ENCODE measurements at regions not wholly inside any gene's neighbourhood (a gene's known extent, or its start where the extent isn't known, plus 50 kb on each side); places are given as distances from the start of the nearest gene placed in this dataset.
"Not testable (repeated sequence)": the region's sequence is repeated elsewhere in the genome, so short reads cannot be mapped to it uniquely, and the experiment has no call there.

DNA sequence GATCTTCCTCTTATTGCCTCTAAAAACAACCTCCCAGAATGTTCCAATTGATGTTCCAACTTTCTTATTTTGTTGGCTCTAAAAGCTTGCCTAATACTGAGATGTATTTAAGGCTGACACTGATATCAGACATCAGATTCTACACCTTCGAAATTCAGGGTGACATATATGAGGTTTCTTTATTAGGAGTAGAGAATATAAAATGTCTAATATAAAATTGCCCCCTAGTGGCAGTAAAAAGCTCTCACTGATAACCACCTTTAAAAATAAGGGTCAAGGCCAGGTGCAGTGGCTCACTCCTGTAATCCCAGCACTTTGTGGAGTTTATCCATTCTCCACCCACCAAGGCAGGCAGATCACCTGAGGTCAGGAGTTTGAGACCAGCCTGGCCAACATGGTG, 789.7 kb upstream of the SLC39A10 start:
- no peak overlapping the region for H3K4me3 Mint-ChIP-seq
- no peaks in the 10 kb centered on the region for H3K27me3 Mint-ChIP-seq
- H3K27ac Mint-ChIP-seq, result no peak overlapping the region
- intact Hi-C loops (cut with micrococcal nuclease), result no loop called here
- no peak for DNase-seq
- H3K4me1 Mint-ChIP-seq (ENCODE audit: low read depth), result no peaks in the 10 kb centered on the region
- H3K9me3 Mint-ChIP-seq, result no peaks in the 10 kb centered on the region
- H3K36me3 Mint-ChIP-seq, result no peaks in the 10 kb centered on the region
- POLR2A ChIA-PET, result no interaction called here
- CTCF ChIA-PET, result interaction anchor here (0.6 to 1.2 kb wide), 6 partner anchors 8 to 1645 kb away, joined by 3 read pairs; no protein-coding TSS in a partner anchor

DNA sequence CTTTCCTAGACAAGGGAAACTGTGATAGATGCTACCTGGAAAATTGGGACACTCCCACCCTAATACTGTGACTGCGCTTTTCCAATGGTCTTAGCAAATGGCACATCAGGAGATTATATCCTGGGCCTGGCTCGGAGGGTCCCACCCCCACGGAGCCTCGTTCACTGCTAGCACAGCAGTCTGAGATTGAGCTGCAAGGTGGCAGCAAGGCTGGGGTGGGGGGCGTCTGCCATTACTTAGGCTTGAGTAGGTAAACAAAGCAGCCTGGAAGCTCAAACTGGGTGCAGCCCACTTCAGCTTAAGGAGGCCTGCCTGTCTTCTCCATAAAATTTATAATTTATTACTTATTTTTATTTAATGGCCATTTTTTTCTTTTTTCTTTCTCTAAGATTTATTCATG, 802.1 kb upstream of the SLC39A10 start:
- DNase-seq, result no peak
- ChIA-PET POLR2A (interaction anchor here (0.6 kb wide), 1 partner anchor 1751 kb away, joined by 3 read pairs; no protein-coding TSS in a partner anchor), CTCF (no interaction called here)
- Mint-ChIP-seq H3K9me3 (peaks cover 8% of the 10 kb centered on the region), H3K36me3 (no peaks in the 10 kb centered on the region), H3K4me3 (no peak overlapping the region), H3K4me1 (ENCODE audit: low read depth) (no peaks in the 10 kb centered on the region), H3K27me3 (peaks cover 4% of the 10 kb centered on the region), H3K27ac (no peak overlapping the region)
- intact Hi-C loops (cut with micrococcal nuclease), result no loop called here

- CTCF ChIA-PET, result interaction anchor here (0.6 to 0.8 kb wide), 2 partner anchors 25 to 96 kb away, joined by 3 read pairs; no protein-coding TSS in a partner anchor
- DNase-seq, result no peak
- no peaks in the 10 kb centered on the region for H3K9me3 Mint-ChIP-seq
Observed at GRCh38 chr2:194842871-194843270, 814.2 kb upstream of the SLC39A10 start.

GRCh38 chr2:194834371-194834770, 822.7 kb upstream of the SLC39A10 start:
- DNase-seq, CTCF ChIA-PET, POLR2A ChIA-PET: not testable (repeated sequence)

More at GRCh38 chr2:194842871-194843270, 814.2 kb upstream of the SLC39A10 start:
- no peak overlapping the region for H3K27ac Mint-ChIP-seq
- no peaks in the 10 kb centered on the region for H3K4me1 Mint-ChIP-seq (ENCODE audit: low read depth)
- H3K27me3 Mint-ChIP-seq, result no peaks in the 10 kb centered on the region
- no peak overlapping the region for H3K4me3 Mint-ChIP-seq
- intact Hi-C loops (cut with micrococcal nuclease), result no loop called here
- POLR2A ChIA-PET, result no interaction called here
- no peaks in the 10 kb centered on the region for H3K36me3 Mint-ChIP-seq

DNA sequence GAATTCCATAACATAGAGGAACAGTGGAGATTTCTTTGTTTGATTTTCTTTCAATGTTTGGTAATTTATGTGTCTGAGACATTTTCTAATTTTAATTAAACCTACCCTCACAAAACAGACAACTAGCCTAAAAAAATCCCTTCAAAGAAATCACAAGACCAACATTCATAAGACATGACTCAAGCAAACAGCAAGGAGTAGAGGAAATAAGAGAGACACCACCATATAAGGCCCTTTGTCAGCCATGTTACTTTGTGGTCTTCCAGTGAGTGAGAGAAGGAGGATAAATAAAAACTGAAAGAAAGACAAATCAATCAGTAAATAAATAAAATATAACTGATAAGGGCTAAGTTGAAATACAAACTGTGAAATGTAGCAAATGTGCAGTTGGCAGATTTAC, 830.8 kb upstream of the SLC39A10 start:
- no peak for DNase-seq
- no peak overlapping the region for H3K27ac Mint-ChIP-seq
- intact Hi-C loops (cut with micrococcal nuclease), result no loop called here
- H3K9me3 Mint-ChIP-seq, result no peaks in the 10 kb centered on the region
- no peaks in the 10 kb centered on the region for H3K4me1 Mint-ChIP-seq (ENCODE audit: low read depth)
- CTCF ChIA-PET, result no interaction called here
- POLR2A ChIA-PET, result no interaction called here
- H3K4me3 Mint-ChIP-seq, result no peak overlapping the region
- no peaks in the 10 kb centered on the region for H3K36me3 Mint-ChIP-seq
- H3K27me3 Mint-ChIP-seq, result no peaks in the 10 kb centered on the region

More at GRCh38 chr2:194834371-194834770, 822.7 kb upstream of the SLC39A10 start:
- H3K9me3 Mint-ChIP-seq; H3K27ac Mint-ChIP-seq; H3K4me1 Mint-ChIP-seq (ENCODE audit: low read depth); intact Hi-C loops (cut with micrococcal nuclease); H3K4me3 Mint-ChIP-seq; H3K27me3 Mint-ChIP-seq; H3K36me3 Mint-ChIP-seq: not testable (repeated sequence)

GRCh38 chr2:194824450-194824849, 832.6 kb upstream of the SLC39A10 start:
- ChIA-PET POLR2A (no interaction called here), CTCF (no interaction called here)
- H3K27me3 Mint-ChIP-seq, result no peaks in the 10 kb centered on the region
- intact Hi-C loops (cut with micrococcal nuclease), result no loop called here
- no peak for DNase-seq
- no peaks in the 10 kb centered on the region for H3K4me1 Mint-ChIP-seq (ENCODE audit: low read depth)
- H3K9me3 Mint-ChIP-seq, result no peaks in the 10 kb centered on the region
- no peaks in the 10 kb centered on the region for H3K36me3 Mint-ChIP-seq
- no peak overlapping the region for H3K27ac Mint-ChIP-seq
- no peak overlapping the region for H3K4me3 Mint-ChIP-seq

GRCh38 chr2:194822657-194823056, 834.4 kb upstream of the SLC39A10 start:
- H3K9me3 Mint-ChIP-seq, result no peaks in the 10 kb centered on the region
- intact Hi-C loops (cut with micrococcal nuclease), result no loop called here
- no peak for DNase-seq
- H3K4me3 Mint-ChIP-seq, result no peak overlapping the region
- H3K4me1 Mint-ChIP-seq (ENCODE audit: low read depth), result no peaks in the 10 kb centered on the region
- no peaks in the 10 kb centered on the region for H3K36me3 Mint-ChIP-seq
- ChIA-PET POLR2A (no interaction called here), CTCF (no interaction called here)
- no peaks in the 10 kb centered on the region for H3K27me3 Mint-ChIP-seq
- H3K27ac Mint-ChIP-seq, result no peak overlapping the region

- Mint-ChIP-seq H3K36me3 (no peaks in the 10 kb centered on the region), H3K27me3 (no peaks in the 10 kb centered on the region), H3K27ac (no peak overlapping the region), H3K4me1 (ENCODE audit: low read depth) (no peaks in the 10 kb centered on the region), H3K9me3 (no peaks in the 10 kb centered on the region), H3K4me3 (no peak overlapping the region)
- ChIA-PET POLR2A (no interaction called here), CTCF (no interaction called here)
- intact Hi-C loops (cut with micrococcal nuclease), result no loop called here
- no peak for DNase-seq
Observed at GRCh38 chr2:194822097-194822496, 834.9 kb upstream of the SLC39A10 start.

DNA sequence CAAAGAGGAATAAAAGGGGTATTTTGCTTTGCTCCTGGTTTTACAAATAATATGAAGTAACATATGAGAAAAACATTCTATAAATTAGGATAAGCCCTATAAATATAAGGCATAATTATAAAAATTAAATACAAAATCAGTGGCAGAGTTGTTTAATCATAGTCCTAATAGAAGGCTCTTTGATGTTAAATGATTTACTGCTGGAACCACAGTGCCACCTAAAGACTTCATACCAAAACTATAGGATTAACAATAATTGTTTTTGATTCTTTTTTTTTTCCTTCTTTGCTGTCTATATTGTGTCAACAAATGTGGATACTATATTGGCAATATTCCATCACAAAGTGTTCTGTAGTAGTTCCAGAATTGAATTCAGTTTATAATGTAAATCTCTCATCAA, 837.7 kb upstream of the SLC39A10 start:
- no peak for DNase-seq
- no peaks in the 10 kb centered on the region for H3K27me3 Mint-ChIP-seq
- no peaks in the 10 kb centered on the region for H3K4me1 Mint-ChIP-seq (ENCODE audit: low read depth)
- no peaks in the 10 kb centered on the region for H3K36me3 Mint-ChIP-seq
- H3K4me3 Mint-ChIP-seq, result no peak overlapping the region
- ChIA-PET CTCF (no interaction called here), POLR2A (no interaction called here)
- H3K27ac Mint-ChIP-seq, result no peak overlapping the region
- intact Hi-C loops (cut with micrococcal nuclease), result no loop called here
- no peaks in the 10 kb centered on the region for H3K9me3 Mint-ChIP-seq

DNA sequence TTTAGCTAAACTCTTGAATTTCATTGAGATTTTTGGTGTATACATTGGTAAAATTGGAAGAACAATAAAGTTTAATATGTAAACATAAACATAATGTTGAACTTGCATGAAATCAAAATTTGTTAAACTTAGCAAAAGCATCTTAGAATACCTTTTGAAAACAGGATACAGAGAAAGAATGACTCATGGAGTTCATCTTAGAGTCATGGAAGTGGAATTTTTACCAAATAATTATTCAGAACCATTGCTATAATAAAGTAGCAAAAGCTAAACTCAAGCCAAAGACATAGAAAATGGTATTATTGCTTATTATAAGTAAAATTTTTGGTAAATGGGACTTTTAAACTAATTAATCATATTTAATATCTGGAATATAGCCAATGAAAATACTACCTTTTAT, 841.6 kb upstream of the SLC39A10 start:
- ChIA-PET CTCF (no interaction called here), POLR2A (no interaction called here)
- no peak for DNase-seq
- H3K4me3 Mint-ChIP-seq, result no peak overlapping the region
- H3K4me1 Mint-ChIP-seq (ENCODE audit: low read depth), result no peaks in the 10 kb centered on the region
- H3K9me3 Mint-ChIP-seq, result no peaks in the 10 kb centered on the region
- H3K27ac Mint-ChIP-seq, result no peak overlapping the region
- no peaks in the 10 kb centered on the region for H3K36me3 Mint-ChIP-seq
- intact Hi-C loops (cut with micrococcal nuclease), result no loop called here
- H3K27me3 Mint-ChIP-seq, result no peaks in the 10 kb centered on the region

GRCh38 chr2:194802589-194802988, 854.4 kb upstream of the SLC39A10 start:
- no peak for DNase-seq
- ChIA-PET POLR2A (no interaction called here), CTCF (no interaction called here)
- H3K36me3 Mint-ChIP-seq, result no peaks in the 10 kb centered on the region
- intact Hi-C loops (cut with micrococcal nuclease), result no loop called here
- H3K27ac Mint-ChIP-seq, result no peak overlapping the region
- peaks cover 5% of the 10 kb centered on the region for H3K9me3 Mint-ChIP-seq
- H3K4me1 Mint-ChIP-seq (ENCODE audit: low read depth), result no peaks in the 10 kb centered on the region
- no peaks in the 10 kb centered on the region for H3K27me3 Mint-ChIP-seq
- H3K4me3 Mint-ChIP-seq, result no peak overlapping the region

- H3K4me3 Mint-ChIP-seq; POLR2A ChIA-PET; H3K9me3 Mint-ChIP-seq; DNase-seq; H3K27ac Mint-ChIP-seq; CTCF ChIA-PET; H3K4me1 Mint-ChIP-seq (ENCODE audit: low read depth); H3K36me3 Mint-ChIP-seq; H3K27me3 Mint-ChIP-seq; intact Hi-C loops (cut with micrococcal nuclease): not testable (repeated sequence)
Observed at GRCh38 chr2:194787071-194787470, 870.0 kb upstream of the SLC39A10 start.

DNA sequence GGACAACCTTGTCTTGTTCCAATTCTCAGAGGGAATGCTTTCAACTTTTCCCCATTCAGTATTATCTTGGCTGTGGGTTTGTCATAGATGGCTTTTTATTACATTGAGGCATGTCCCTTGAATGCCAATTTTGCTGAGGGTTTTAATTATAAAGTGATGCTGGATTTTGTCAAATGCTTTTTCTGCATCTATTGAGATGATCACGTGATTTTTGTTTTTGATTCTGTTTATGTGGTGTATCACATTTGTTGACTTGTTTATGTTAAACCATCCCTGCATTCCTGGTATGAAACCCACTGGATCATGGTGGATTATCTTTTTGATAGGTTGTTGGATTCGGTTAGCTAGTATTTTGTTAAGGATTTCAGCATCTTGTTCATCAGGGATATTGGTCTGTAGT, 885.6 kb upstream of the SLC39A10 start:
- intact Hi-C loops (cut with micrococcal nuclease); H3K36me3 Mint-ChIP-seq; CTCF ChIA-PET; H3K27me3 Mint-ChIP-seq; H3K27ac Mint-ChIP-seq; H3K4me1 Mint-ChIP-seq (ENCODE audit: low read depth); H3K4me3 Mint-ChIP-seq; DNase-seq; H3K9me3 Mint-ChIP-seq; POLR2A ChIA-PET: not testable (repeated sequence)

- ChIA-PET CTCF (no interaction called here), POLR2A (no interaction called here)
- Mint-ChIP-seq H3K27ac (no peak overlapping the region), H3K36me3 (no peaks in the 10 kb centered on the region), H3K4me3 (no peak overlapping the region), H3K4me1 (ENCODE audit: low read depth) (no peaks in the 10 kb centered on the region), H3K27me3 (no peaks in the 10 kb centered on the region), H3K9me3 (peaks cover 9% of the 10 kb centered on the region)
- DNase-seq, result no peak
- intact Hi-C loops (cut with micrococcal nuclease), result no loop called here
Observed at GRCh38 chr2:194769030-194769429, 888.0 kb upstream of the SLC39A10 start.

Data from activated CD4-positive, alpha-beta memory T cell treated with anti-CD3 and anti-CD28 coated beads for 36 hours (primary cell).